ENCODE measurements at regions not wholly inside any gene's neighbourhood (a gene's known extent, or its start where the extent isn't known, plus 50 kb on each side); places are given as distances from the start of the nearest gene placed in this dataset.
A peak's percentile ranks its signal among the peaks of the same experiment; 100 is the strongest.

GRCh38 chr15:72855791-72856190 lies 72.2 kb upstream of the ADPGK start:
- Histone ChIP-seq H3K27ac (replicated peaks in 1 of 4) (no peak overlapping the region), H3K9me3 (no peaks in the 10 kb centered on the region), H3K27me3 (no peaks in the 10 kb centered on the region), H3K4me3 (no peak overlapping the region), H3K4me1 (peaks cover 0 to 13% (median 7%) of the 10 kb centered on the region in 4 donors), H3K36me3 (no peaks in the 10 kb centered on the region)
- DNase-seq (ENCODE audit: extremely low spot score) = peak; percentile 90
- 70% methylated on average over 3 of the region's 3 CpGs for WGBS
- TF ChIP-seq EP300 (IDR thresholded peaks at IDR 0.05) = no peak
- TF ChIP-seq POLR2AphosphoS5 (IDR thresholded peaks at IDR 0.05) = no peak
- TF ChIP-seq POLR2A (IDR thresholded peaks at IDR 0.05; ENCODE audit: low read depth) = no peak
- no peak for TF ChIP-seq CTCF (IDR thresholded peaks at IDR 0.05)
- intact Hi-C loops (cut with DNase I) = no loop called here

GRCh38 chr15:72852273-72852672 lies 68.7 kb upstream of the ADPGK start:
- no peak for DNase-seq (ENCODE audit: extremely low spot score)

GRCh38 chr15:72851586-72851985 lies 68.0 kb upstream of the ADPGK start:
- Histone ChIP-seq H3K4me3 (no peak overlapping the region), H3K36me3 (no peaks in the 10 kb centered on the region), H3K9me3 (no peaks in the 10 kb centered on the region), H3K27me3 (no peaks in the 10 kb centered on the region), H3K27ac (replicated peaks in 1 of 4) (no peak overlapping the region), H3K4me1 (peaks cover 0 to 16% (median 9%) of the 10 kb centered on the region in 4 donors)
- intact Hi-C loops (cut with DNase I) = no loop called here
- 75% methylated on average over 5 of the region's 8 CpGs for WGBS
- no peak for DNase-seq (ENCODE audit: extremely low spot score)
- TF ChIP-seq POLR2AphosphoS5 (IDR thresholded peaks at IDR 0.05) (no peak), EP300 (IDR thresholded peaks at IDR 0.05) (no peak), CTCF (IDR thresholded peaks at IDR 0.05) (no peak), POLR2A (IDR thresholded peaks at IDR 0.05; ENCODE audit: low read depth) (no peak)

More at GRCh38 chr15:72852273-72852672, 68.7 kb upstream of the ADPGK start:
- Histone ChIP-seq H3K4me1 (peaks cover 0 to 13% (median 7%) of the 10 kb centered on the region in 4 donors), H3K9me3 (no peaks in the 10 kb centered on the region), H3K36me3 (no peaks in the 10 kb centered on the region), H3K27ac (replicated peaks in 1 of 4) (no peak overlapping the region), H3K27me3 (no peaks in the 10 kb centered on the region), H3K4me3 (no peak overlapping the region)
- TF ChIP-seq POLR2A (IDR thresholded peaks at IDR 0.05; ENCODE audit: low read depth) (no peak), POLR2AphosphoS5 (IDR thresholded peaks at IDR 0.05) (no peak), CTCF (IDR thresholded peaks at IDR 0.05) (no peak), EP300 (IDR thresholded peaks at IDR 0.05) (no peak)
- 13% methylated on average over 3 of the region's 3 CpGs for WGBS
- intact Hi-C loops (cut with DNase I) = no loop called here

- Histone ChIP-seq H3K4me1 (peaks cover 0 to 24% (median 13%) of the 10 kb centered on the region in 4 donors), H3K27ac (replicated peaks in 1 of 4) (no peak overlapping the region), H3K36me3 (no peaks in the 10 kb centered on the region), H3K4me3 (no peak overlapping the region), H3K9me3 (no peaks in the 10 kb centered on the region), H3K27me3 (no peaks in the 10 kb centered on the region)
- no peak for DNase-seq (ENCODE audit: extremely low spot score)
- TF ChIP-seq CTCF (IDR thresholded peaks at IDR 0.05) = no peak
- no peak for TF ChIP-seq EP300 (IDR thresholded peaks at IDR 0.05)
- TF ChIP-seq POLR2AphosphoS5 (IDR thresholded peaks at IDR 0.05) = no peak
- TF ChIP-seq POLR2A (IDR thresholded peaks at IDR 0.05; ENCODE audit: low read depth) = no peak
- WGBS = 90% methylated on average over 3 of the region's 3 CpGs
- intact Hi-C loops (cut with DNase I) = no loop called here
Observed at GRCh38 chr15:72850833-72851232, 67.3 kb upstream of the ADPGK start.

GRCh38 chr15:72847806-72848205 lies 64.2 kb upstream of the ADPGK start:
- Histone ChIP-seq H3K36me3 (no peaks in the 10 kb centered on the region), H3K9me3 (no peaks in the 10 kb centered on the region), H3K4me1 (peaks cover 0 to 31% (median 16%) of the 10 kb centered on the region in 4 donors), H3K27me3 (no peaks in the 10 kb centered on the region), H3K27ac (replicated peaks in 1 of 4) (no peak overlapping the region), H3K4me3 (no peak overlapping the region)
- 75% methylated on average over 3 of the region's 3 CpGs for WGBS
- DNase-seq (ENCODE audit: extremely low spot score) = no peak
- intact Hi-C loops (cut with DNase I) = no loop called here
- TF ChIP-seq CTCF (IDR thresholded peaks at IDR 0.05) (no peak), POLR2AphosphoS5 (IDR thresholded peaks at IDR 0.05) (no peak), POLR2A (IDR thresholded peaks at IDR 0.05; ENCODE audit: low read depth) (no peak), EP300 (IDR thresholded peaks at IDR 0.05) (no peak)
